ENCODE measurements at regions not wholly inside any gene's neighbourhood (a gene's known extent, or its start where the extent isn't known, plus 50 kb on each side); places are given as distances from the start of the nearest gene placed in this dataset.

DNA sequence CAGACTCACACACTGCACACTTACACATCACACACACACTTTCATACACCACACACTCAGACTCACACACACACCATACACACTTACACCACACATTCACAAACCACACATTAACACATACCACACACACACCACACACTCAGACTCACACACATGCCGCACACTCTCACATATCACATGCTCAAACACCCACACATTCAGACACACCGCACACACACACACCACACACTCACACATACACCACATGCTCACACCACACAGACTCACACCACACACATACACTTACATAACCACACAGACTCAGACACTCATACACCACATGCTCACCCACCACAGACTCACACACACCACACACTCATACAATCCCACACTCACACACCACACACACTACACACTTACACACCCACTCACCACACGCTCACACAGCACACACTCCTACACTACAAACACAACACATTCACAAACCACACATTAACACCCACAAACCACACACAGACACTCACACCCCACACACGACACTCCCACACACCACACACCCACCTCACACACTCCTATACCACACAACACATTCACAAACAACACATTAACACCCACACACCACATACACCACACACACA is 125.4 kb downstream of the EVX1 start:
- H3K4me3 ChIP-seq (ENCODE audit: low read depth, low read length): no peak overlapping the region
- TF ChIP-seq, protein P1, sequence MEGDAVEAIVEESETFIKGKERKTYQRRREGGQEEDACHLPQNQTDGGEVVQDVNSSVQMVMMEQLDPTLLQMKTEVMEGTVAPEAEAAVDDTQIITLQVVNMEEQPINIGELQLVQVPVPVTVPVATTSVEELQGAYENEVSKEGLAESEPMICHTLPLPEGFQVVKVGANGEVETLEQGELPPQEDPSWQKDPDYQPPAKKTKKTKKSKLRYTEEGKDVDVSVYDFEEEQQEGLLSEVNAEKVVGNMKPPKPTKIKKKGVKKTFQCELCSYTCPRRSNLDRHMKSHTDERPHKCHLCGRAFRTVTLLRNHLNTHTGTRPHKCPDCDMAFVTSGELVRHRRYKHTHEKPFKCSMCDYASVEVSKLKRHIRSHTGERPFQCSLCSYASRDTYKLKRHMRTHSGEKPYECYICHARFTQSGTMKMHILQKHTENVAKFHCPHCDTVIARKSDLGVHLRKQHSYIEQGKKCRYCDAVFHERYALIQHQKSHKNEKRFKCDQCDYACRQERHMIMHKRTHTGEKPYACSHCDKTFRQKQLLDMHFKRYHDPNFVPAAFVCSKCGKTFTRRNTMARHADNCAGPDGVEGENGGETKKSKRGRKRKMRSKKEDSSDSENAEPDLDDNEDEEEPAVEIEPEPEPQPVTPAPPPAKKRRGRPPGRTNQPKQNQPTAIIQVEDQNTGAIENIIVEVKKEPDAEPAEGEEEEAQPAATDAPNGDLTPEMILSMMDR (IDR thresholded peaks at IDR 0.05; ENCODE audit: low read depth, low read length, missing control alignments): no peak
- no peak for DNase-seq (ENCODE audit: low read depth)
- in situ Hi-C loops (cut with HindIII; ENCODE audit: low sequenced_read_pairs): no loop called here

DNA sequence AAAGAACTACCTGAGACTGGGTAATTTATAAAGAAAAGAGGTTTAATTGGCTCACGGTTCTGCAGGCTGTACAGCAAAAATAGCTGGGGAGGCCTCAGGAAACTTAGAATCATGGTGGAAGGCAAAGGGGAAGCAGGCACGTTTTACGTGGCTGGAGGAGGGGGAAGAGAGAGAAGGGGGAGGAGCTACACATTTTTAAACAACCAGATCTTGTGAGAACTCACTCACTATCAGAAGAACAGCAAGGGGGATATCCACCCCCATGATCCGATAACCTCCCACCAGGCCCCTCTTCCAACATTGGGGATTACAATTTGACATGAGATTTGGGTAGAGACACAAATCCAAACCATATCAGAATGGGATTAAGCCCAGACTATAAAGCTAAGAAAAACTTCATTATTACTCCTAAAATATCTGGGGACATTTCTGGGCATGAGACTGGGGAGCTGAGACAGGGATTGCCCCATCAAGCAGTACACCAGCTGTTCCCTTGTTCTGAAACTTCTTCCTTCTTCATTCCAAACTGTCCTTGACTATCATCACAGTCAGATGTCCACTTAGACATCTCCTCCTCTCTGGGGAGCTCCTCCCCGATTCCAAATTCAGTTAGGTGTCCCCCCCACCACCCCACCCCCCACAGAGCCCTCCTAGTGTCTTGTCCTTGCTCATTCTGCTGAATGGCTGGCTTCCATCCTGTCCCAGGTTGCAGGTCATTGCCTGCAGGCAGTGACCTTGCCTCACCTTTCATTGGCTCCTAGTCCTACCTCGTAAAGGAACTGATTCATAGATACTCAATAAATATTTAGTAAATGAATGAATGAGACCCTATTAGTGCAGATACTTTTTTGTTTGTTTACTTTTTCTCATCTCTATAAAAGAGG is 132.6 kb downstream of the EVX1 start:
- H3K4me3 ChIP-seq (ENCODE audit: low read depth, low read length): no peak overlapping the region
- in situ Hi-C loops (cut with HindIII; ENCODE audit: low sequenced_read_pairs): no loop called here
- TF ChIP-seq, protein P1 (IDR thresholded peaks at IDR 0.05; ENCODE audit: low read depth, low read length, missing control alignments): no peak
- no peak for DNase-seq (ENCODE audit: low read depth)

DNA sequence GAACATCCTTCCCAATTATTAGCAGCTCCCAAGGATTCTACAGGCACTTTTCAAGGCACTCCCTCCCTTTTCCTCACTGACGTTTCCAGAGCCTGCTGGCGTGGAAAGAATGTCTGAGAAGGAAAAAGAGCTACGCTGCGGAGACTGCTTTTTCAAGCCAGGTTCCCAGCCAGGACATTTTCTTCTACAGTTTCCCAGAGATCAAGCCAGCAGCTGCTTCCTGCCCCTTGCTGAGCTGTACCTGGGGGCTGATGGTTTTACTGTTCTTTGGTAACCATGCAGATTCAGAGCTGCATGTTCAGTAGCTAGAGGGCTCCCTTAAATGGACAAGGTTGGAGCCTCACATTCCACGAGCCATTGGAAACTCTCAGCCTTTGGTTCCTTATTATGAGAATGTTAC is 133.4 kb downstream of the EVX1 start:
- H3K4me3 ChIP-seq (ENCODE audit: low read depth, low read length): no peak overlapping the region
- no peak for DNase-seq (ENCODE audit: low read depth)
- TF ChIP-seq, protein P1 (IDR thresholded peaks at IDR 0.05; ENCODE audit: low read depth, low read length, missing control alignments): no peak
- in situ Hi-C loops (cut with HindIII; ENCODE audit: low sequenced_read_pairs): no loop called here

DNA sequence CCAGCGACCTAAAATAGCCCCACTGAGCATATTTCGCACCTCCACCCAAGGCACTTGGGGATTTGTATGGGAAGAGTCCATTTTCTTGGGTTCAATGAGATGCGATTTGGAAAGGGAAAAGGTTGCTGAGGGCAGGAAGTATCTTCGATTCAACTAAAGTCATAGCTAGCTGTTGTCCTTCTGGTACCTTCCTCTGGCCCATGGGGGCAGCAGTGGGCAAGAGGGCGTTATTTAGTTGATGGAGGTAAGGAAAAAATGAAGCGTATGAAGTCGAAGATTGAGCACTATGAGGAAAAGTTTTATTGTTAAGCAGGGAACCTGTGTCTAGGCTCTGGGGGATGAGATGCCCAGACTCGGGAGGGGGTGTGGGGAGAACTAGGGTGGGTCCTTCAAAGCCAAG is 135.4 kb downstream of the EVX1 start:
- DNase-seq (ENCODE audit: low read depth): no peak
- in situ Hi-C loops (cut with HindIII; ENCODE audit: low sequenced_read_pairs): no loop called here
- TF ChIP-seq, protein P1 (IDR thresholded peaks at IDR 0.05; ENCODE audit: low read depth, low read length, missing control alignments): no peak
- H3K4me3 ChIP-seq (ENCODE audit: low read depth, low read length): no peak overlapping the region

DNA sequence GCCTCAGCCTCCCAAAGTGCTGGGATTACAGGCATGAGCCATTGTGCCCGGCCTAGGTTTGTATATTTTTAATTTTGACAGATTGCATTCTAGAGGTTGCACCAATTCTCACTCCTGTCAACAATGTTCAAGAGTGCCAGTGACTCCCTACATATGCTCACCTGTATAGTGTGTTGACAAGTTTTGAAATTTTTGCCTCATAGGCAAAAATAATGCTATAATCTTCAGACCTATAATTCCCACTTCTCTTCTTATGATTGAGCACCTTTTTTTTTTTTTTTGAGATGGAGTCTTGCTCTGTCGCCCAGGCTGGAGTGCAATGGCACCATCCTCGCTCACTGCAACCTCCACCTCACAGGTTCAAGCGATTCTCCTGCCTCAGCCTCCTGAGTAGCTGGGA is 139.7 kb downstream of the EVX1 start:
- H3K4me3 ChIP-seq (ENCODE audit: low read depth, low read length): no peak overlapping the region
- no peak for DNase-seq (ENCODE audit: low read depth)
- TF ChIP-seq, protein P1 (IDR thresholded peaks at IDR 0.05; ENCODE audit: low read depth, low read length, missing control alignments): no peak
- in situ Hi-C loops (cut with HindIII; ENCODE audit: low sequenced_read_pairs): no loop called here

DNA sequence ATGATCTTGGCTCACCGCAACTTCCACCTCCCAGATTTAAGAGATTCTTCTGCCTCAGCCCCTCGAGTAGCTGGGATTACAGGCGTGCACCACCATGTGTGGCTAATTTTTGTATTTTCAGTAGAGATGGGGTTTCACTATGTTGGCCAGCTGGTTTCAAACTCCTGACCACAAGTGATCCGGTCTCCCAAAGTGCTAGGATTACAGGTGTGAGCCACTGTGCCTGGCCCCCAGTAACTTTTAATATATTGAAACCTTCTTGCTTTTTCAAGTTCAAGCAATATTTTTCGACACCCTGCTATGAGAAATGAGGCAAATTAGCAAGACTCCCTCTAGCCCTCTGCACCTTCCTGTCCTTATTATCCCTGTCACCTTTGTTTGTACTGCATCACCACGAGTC is 144.0 kb downstream of the EVX1 start:
- no peak overlapping the region for H3K4me3 ChIP-seq (ENCODE audit: low read depth, low read length)
- TF ChIP-seq, protein P1 (IDR thresholded peaks at IDR 0.05; ENCODE audit: low read depth, low read length, missing control alignments): no peak
- DNase-seq (ENCODE audit: low read depth): no peak
- in situ Hi-C loops (cut with HindIII; ENCODE audit: low sequenced_read_pairs): no loop called here

Data from astrocyte of the cerebellum (primary cell).